Breast epithelium (tissue), 3 donors: ENCODE measurements at regions not wholly inside any gene's neighbourhood (a gene's known extent, or its start where the extent isn't known, plus 50 kb on each side); places are given as distances from the start of the nearest gene placed in this dataset.

Experiments
- POLR2A ChIP-seq: fragments of 450-650 bp; IDR thresholded peaks from one replicate; pipeline ENCODE4 v1.6.1; 2016; ENCODE audit warnings: antibody characterized with exemption, mild to moderate bottlenecking, moderate library complexity
- POLR2AphosphoS5 ChIP-seq, 3 donors: sonication (generic); formaldehyde crosslinking; IDR thresholded peaks; one replicate each; pipeline ENCODE4 v1.6.1; 2017; ENCODE audit warnings: antibody characterized with exemption in 3 of 3
- TF ChIP-seq, protein P1 (sequence below), 3 donors: fragments of 450-650 bp; IDR thresholded peaks; one replicate each; pipeline ENCODE4 v1.5.1; 2016 to 2017; ENCODE audit warnings: antibody characterized with exemption in 3 of 3, mild to moderate bottlenecking in 3 of 3, moderate library complexity in 3 of 3

DNA sequence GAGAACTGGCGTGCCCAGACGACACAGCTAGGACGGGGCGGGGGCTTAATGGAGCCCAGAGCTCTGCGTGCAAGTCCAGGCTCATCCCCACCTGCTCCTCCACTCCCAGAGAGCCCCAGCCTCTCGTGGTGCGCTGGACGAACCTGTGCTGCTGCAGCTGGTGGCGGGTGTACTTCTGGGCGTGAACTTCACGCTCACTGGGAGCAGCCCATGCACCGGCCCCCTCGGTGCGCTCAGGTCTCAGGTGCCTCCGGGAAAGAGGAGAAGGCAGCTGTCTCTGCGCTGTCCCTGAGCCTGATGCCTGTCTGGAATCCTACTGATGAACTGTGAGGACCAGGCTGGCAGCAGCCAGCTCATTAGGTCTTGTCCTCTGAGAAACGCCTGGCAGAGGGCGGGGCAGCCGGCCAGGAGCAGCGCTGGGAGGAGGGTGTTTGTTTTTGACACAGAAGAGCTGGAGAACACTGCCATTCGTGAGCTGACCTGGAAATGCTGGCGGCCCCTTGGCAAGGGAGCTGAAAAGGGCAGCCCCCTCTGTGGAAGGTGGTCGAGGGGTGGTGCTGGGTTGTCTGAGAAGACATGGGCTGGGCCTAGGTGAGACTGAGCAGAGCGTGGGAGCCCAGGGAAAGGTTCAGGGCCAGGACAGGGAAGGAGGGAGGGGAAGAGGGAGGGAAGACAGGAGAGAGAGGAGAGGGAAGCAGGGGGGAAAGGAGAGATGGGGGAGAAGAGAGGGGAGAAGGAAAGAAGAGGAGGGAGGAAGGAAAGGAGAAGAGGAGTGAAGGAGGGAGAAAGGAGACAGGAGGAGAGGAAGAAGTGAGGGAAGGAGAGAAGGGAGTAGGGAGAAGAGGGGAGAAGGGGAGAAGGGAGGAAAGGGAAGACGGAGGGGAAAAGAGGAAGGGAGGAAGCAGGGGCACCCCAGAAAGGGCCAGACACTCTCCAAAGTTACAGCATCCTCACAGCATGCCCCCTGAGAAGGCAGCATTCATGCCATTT, 53.5 kb upstream of the TNS3 start:
- TF ChIP-seq, protein P1, sequence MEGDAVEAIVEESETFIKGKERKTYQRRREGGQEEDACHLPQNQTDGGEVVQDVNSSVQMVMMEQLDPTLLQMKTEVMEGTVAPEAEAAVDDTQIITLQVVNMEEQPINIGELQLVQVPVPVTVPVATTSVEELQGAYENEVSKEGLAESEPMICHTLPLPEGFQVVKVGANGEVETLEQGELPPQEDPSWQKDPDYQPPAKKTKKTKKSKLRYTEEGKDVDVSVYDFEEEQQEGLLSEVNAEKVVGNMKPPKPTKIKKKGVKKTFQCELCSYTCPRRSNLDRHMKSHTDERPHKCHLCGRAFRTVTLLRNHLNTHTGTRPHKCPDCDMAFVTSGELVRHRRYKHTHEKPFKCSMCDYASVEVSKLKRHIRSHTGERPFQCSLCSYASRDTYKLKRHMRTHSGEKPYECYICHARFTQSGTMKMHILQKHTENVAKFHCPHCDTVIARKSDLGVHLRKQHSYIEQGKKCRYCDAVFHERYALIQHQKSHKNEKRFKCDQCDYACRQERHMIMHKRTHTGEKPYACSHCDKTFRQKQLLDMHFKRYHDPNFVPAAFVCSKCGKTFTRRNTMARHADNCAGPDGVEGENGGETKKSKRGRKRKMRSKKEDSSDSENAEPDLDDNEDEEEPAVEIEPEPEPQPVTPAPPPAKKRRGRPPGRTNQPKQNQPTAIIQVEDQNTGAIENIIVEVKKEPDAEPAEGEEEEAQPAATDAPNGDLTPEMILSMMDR (IDR thresholded peaks at IDR 0.05): no peak
- TF ChIP-seq POLR2A: no peak
- TF ChIP-seq POLR2AphosphoS5 (IDR thresholded peaks at IDR 0.05): peak in 1 of 3 donors; percentile 52
